Mesodermal cell (in vitro differentiated cells): ENCODE measurements at regions not wholly inside any gene's neighbourhood (a gene's known extent, or its start where the extent isn't known, plus 50 kb on each side); places are given as distances from the start of the nearest gene placed in this dataset.
"Not testable (repeated sequence)": the region's sequence is repeated elsewhere in the genome, so short reads cannot be mapped to it uniquely, and the experiment has no call there.

ENCODE experiments used
- H3K27ac ChIP-seq: 2 replicates; pipeline ENCODE4 v1.7.0; 2013; ENCODE audit warnings: mild to moderate bottlenecking, low read depth, low read length, moderate library complexity; ENCODE audit not compliant: severe bottlenecking
- H3K36me3 ChIP-seq: 2 replicates; pipeline ENCODE4 v1.7.1; 2013; ENCODE audit warnings: mild to moderate bottlenecking, low read length, moderate library complexity; ENCODE audit not compliant: control insufficient read depth, insufficient read depth
- H3K4me1 ChIP-seq: one replicate; pipeline ENCODE4 v1.7.1; 2013; ENCODE audit warnings: mild to moderate bottlenecking, low read length; ENCODE audit not compliant: insufficient read depth, control insufficient read depth, poor library complexity, severe bottlenecking
- H3K4me3 ChIP-seq: 2 replicates; pipeline ENCODE4 v1.7.0; 2013; ENCODE audit warnings: low read length, control low read depth, mild to moderate bottlenecking; ENCODE audit not compliant: insufficient read depth, poor library complexity, severe bottlenecking; ENCODE audit errors: extremely low read depth
- H3K9me3 ChIP-seq: 2 replicates; pipeline ENCODE4 v1.7.1; 2013; ENCODE audit warnings: mild to moderate bottlenecking, low read length, moderate library complexity; ENCODE audit not compliant: control insufficient read depth
- WGBS, 2 experiments: methylation state at CpG; one replicate each; pipeline ENCODE4 v1.1.5; 2013; ENCODE audit warnings: missing lambda C conversion rate in 2 of 2; ENCODE audit not compliant: insufficient coverage in 2 of 2; 5-methylcytosine and 5-hydroxymethylcytosine counted together

DNA sequence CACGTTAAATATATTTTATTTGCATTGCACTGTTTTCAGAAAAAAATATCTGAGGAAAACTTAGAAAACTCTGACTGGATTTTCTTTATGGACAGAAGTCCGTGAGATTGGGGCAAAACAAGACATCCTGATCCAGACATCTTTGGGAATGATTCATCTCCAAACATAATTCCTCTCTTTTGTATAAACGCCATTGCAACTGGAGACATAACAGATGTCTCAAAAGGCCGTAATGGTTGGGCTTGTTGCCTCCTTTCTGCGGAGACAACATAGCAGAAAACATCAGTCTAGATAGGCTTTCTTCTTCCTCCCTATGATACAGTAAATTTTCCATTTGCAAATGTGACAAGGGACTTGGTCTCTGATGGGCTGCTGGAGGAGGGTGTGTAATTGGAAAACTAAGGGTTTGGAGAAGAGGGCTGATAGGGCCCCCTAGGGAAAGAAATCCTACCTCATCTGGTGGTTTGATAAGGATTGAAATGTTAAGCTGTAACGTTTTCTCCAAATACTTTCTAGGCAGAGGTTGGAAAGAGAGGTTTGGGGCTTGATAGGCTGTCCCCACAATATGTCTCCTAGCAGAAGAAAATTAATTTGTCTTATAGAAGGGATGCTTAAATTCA lies 631.5 kb upstream of the ST8SIA4 start:
- Histone ChIP-seq H3K36me3 (no peaks in the 10 kb centered on the region), H3K27ac (no peak overlapping the region), H3K9me3 (no peaks in the 10 kb centered on the region), H3K4me1 (no peaks in the 10 kb centered on the region), H3K4me3 (no peak overlapping the region)
- 77 to 88% methylated on average over 3 to 4 of the region's 6 CpGs for WGBS, 2 experiments

DNA sequence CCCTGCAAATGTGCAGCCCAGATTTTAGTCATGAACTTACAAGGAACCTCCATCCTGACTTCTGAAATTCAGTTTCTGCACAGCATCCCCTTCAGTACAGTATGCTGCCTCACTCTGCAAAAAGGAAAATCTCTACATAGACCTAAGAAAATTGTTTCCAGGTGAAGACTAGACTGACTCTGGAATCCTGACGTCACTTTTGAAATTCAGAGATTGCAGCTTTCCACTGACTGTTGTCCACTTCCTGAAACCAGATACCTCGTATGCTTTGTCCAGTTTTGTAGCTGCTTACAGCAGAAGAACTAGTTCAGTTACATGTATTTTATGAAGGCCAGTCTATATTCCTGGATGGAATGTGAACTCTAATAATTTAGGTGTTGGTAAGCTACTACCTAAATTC lies 629.3 kb upstream of the ST8SIA4 start:
- WGBS, 2 experiments: 91 to 100% methylated on average over 1 to 2 of the region's 2 CpGs
- no peaks in the 10 kb centered on the region for H3K36me3 ChIP-seq
- H3K4me3 ChIP-seq: no peak overlapping the region
- H3K9me3 ChIP-seq: no peaks in the 10 kb centered on the region
- no peak overlapping the region for H3K27ac ChIP-seq
- no peaks in the 10 kb centered on the region for H3K4me1 ChIP-seq

DNA sequence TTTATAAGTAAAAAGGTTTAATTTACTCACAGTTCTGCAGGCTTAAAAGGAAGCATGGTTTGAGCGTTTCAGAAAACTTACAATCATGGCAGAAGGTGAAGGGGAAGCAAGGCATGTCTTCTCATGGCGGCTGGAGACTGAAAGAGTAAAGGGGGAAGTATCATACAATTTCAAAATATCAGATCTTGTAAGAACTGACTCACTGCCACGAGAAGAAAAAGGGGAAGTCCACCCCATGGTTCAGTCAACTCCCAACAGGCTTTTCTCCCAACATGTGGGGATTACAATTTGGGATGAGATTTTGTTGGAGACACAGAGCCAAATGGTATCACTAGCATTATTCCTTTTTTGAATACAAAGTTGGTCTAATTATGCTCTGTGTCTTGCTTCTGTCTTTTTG lies 627.9 kb upstream of the ST8SIA4 start:
- Histone ChIP-seq H3K36me3 (no peaks in the 10 kb centered on the region), H3K27ac (no peak overlapping the region), H3K4me3 (no peak overlapping the region), H3K4me1 (no peaks in the 10 kb centered on the region), H3K9me3 (no peaks in the 10 kb centered on the region)
- WGBS, 2 experiments: 80% methylated on average over 1 of the region's 3 CpGs; no CpG with 5 or more reads in 1 of the 2 experiments

DNA sequence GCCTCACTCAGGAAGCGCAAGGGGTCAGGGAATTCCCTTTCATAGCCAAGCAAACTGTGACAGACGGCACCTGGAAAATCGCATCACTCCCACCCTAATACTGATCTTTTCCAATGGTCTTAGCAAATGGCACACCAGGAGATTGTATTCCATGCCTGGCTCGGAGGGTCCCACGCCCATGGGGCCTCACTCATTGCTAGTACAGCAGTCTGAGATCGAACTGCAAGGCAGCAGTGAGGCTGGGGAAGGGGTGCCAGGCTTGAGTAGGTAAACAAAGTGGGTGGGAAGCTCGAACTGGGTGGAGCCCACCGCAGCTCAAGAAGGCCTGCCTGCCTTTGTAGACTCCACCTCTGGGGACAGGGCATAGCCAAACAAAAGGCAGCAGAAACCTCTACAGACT lies 626.0 kb upstream of the ST8SIA4 start:
- H3K4me1 ChIP-seq, H3K27ac ChIP-seq, H3K9me3 ChIP-seq, H3K36me3 ChIP-seq, H3K4me3 ChIP-seq: not testable (repeated sequence)
- 90 to 92% methylated on average over 7 to 8 of the region's 8 CpGs for WGBS, 2 experiments

DNA sequence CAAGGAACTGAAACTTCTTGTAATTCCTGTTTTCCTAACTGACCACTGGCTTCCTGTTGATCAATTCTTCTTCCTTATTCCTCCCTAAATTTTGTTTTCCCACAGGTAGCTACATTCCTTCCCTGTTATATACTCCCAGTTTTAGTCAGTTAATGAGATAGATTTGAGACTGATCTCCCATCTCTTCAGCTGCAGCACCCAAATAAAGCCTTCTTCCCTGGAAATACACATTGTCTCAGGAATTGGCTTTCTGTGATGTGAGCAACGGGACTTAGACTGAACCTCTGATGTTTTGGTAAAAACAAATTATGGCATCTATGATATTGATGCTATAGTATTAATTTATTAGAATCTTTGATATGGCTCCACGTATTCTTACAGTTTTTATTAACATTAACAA lies 617.3 kb upstream of the ST8SIA4 start:
- no peak overlapping the region for H3K27ac ChIP-seq
- no peak overlapping the region for H3K4me3 ChIP-seq
- no CpG with 5 or more reads among the region's 2 CpGs for WGBS, 2 experiments
- no peaks in the 10 kb centered on the region for H3K4me1 ChIP-seq
- H3K9me3 ChIP-seq: no peaks in the 10 kb centered on the region
- no peaks in the 10 kb centered on the region for H3K36me3 ChIP-seq

DNA sequence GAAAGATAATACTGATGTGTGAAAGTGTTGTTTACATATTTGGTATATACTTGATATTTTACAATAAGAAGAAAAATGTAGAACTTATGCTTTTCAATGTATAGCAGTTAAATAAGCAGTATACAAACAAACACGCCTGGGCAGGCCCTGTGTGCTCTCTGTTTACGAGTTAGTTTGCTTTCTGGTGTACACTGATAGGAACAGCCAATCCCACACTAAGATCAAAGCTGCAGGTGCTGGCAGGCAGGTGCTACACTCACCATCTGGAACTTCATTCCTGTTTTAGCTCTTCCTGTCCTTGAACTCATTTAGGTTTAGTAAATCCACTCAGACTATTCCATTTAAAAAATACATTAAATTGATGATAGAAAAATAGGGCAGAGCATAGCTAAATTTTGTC lies 614.7 kb upstream of the ST8SIA4 start:
- Histone ChIP-seq H3K9me3 (no peaks in the 10 kb centered on the region), H3K4me3 (no peak overlapping the region), H3K36me3 (no peaks in the 10 kb centered on the region), H3K4me1 (no peaks in the 10 kb centered on the region), H3K27ac (no peak overlapping the region)
- WGBS, 2 experiments: 67 to 75% methylated on average over 1 of the region's 2 CpGs

DNA sequence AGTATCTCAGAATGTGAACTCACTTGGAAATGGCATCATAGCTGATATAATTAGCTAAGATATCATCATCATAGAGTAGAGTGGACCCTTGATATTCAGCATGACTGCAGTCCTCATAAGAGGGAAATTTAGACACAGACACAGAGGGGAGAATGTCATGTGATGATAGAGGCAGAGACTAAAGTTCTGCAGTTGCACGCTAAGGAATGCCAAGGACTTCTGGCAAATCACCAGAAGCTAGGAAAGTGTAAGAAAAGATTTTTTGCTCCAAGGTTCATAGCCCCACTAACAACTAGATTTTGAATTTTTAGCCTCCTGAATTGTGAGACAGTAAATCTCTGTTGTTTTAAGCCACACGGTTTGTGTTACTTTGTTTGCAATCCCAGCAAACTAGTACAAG lies 612.6 kb upstream of the ST8SIA4 start:
- no peak overlapping the region for H3K4me3 ChIP-seq
- no peak overlapping the region for H3K27ac ChIP-seq
- H3K36me3 ChIP-seq: no peaks in the 10 kb centered on the region
- no peaks in the 10 kb centered on the region for H3K9me3 ChIP-seq
- H3K4me1 ChIP-seq: no peaks in the 10 kb centered on the region
- 100% methylated on average over 1 of the region's 2 CpGs; no CpG with 5 or more reads in 1 of the 2 experiments for WGBS, 2 experiments

DNA sequence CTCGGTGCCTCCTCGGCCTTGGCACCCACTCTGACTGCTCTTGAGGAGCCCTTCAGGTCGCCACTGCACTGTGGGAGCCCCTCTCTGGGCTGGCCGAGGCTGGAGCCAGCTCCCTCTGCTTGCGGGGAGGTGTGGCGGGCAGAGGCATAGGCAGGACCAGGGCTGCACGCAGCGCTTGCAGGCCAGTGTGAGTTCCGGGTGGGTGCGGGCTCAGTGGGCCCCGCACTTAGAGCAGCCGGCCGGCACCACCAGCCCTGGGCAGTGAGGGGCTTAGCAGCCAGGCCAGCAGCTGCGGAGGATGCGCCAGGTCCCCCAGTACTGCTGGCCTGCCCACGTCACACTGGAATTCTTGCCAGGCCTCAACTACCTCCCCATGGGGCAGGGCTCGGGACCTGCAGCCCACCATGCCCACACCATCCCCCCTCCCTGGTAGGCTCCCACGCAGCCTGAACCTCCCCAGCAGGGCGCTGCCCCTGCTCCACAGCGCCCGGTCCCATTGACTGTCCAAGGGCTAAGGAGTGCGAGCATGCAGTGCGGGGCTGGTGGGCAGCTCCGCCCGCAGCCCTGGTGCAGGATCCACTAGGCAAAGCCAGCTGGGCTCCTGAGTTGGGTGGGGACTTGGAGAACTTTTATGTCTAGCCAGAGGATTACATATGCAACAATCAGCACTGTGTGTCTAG lies 602.9 kb upstream of the ST8SIA4 start:
- H3K4me3 ChIP-seq: no peak overlapping the region
- H3K27ac ChIP-seq: no peak overlapping the region
- H3K4me1 ChIP-seq: no peaks in the 10 kb centered on the region
- H3K36me3 ChIP-seq: no peaks in the 10 kb centered on the region
- H3K9me3 ChIP-seq: peaks cover 5% of the 10 kb centered on the region
- WGBS, 2 experiments: 93 to 94% methylated on average over 18 to 19 of the region's 25 CpGs

DNA sequence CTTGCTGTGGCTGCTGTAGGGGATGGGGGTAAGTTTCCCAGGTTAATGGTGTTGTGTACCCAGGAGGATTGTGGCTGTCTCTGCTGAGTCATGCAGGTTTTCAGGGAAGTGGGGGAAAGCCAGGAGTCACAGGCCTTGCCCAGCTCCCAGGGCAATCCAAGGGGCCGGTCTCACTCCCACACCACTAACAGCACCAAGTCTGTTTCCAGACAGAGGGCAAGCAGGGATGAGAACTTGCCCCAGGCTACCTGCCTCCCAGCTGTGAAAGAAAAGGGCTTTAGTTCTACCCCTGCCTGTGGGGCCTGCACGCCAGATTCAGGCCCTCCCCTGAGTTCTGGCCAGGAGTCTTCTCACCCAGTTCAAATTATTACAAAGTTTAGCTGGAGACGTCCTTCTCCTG lies 579.8 kb upstream of the ST8SIA4 start:
- no peaks in the 10 kb centered on the region for H3K9me3 ChIP-seq
- no peaks in the 10 kb centered on the region for H3K36me3 ChIP-seq
- H3K4me1 ChIP-seq: no peaks in the 10 kb centered on the region
- WGBS, 2 experiments: 33 to 40% methylated on average over 2 of the region's 3 CpGs
- no peak overlapping the region for H3K27ac ChIP-seq
- no peak overlapping the region for H3K4me3 ChIP-seq

DNA sequence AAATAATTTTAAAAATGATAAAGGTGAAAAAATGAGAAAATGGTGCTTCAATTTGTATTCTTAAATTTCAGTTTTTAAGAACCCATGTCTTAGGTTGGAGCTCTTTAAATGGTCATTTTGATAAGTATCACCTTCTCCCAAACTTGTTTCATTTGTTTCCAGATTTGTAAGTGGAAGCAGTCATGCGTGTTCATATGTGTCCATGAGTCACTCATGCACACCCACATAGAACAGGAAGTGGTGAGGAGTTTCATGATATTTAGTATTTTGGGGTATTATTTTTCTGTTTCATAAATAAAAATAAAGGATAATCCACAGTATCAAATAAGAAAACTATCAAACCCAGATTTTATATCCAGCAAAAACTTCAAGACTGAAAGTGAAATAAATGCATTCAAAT lies 570.4 kb upstream of the ST8SIA4 start:
- Histone ChIP-seq H3K4me3 (no peak overlapping the region), H3K27ac (no peak overlapping the region), H3K4me1 (no peaks in the 10 kb centered on the region), H3K36me3 (no peaks in the 10 kb centered on the region), H3K9me3 (no peaks in the 10 kb centered on the region)
- WGBS, 2 experiments: no CpG with 5 or more reads among the region's 1 CpG

DNA sequence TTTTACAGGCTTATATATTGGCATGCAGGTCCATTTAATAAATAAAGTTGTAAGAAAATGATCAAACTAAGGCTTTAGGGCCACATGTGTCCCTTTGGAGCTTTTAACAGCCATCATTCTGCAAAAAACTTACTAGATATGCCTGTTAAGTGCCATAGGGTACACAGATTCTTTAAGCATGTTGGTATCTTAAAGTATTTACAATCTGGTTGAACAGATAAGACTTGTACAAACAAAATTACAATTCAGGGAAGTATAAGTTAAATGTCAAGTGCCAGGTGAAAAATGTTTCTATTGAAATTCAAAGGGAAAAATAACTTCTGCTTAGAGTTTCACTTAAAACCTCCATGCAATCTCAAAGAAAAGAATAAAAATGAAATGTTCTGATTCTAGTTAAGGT lies 558.4 kb upstream of the ST8SIA4 start:
- Histone ChIP-seq H3K36me3 (no peaks in the 10 kb centered on the region), H3K4me3 (no peak overlapping the region), H3K9me3 (no peaks in the 10 kb centered on the region), H3K27ac (no peak overlapping the region), H3K4me1 (no peaks in the 10 kb centered on the region)
